ENCODE measurements at regions not wholly inside any gene's neighbourhood (a gene's known extent, or its start where the extent isn't known, plus 50 kb on each side); places are given as distances from the start of the nearest gene placed in this dataset.

DNA sequence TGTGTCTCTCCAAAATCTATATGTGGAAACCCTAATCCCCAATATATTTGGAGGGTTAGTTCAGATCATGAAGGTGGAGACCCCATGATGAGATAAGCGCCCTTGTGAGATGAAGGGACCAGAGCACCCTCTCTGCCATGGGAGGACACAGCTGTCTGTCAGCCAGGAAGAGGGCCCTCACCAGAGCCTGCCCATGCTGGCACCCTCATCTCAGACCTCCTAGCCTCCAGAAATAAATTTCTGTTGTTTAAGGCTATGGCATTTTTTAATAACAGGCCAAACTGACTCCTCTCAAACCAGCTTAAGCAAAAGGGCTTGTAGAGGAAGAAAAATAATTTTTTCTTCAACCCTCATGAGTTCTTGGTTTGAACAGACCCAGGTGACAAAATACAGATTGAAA, 79.2 kb upstream of the MAMDC2 start:
- Histone ChIP-seq H3K27ac (ENCODE audit: low read length) (no peak overlapping the region), H3K79me2 (ENCODE audit: insufficient read depth, low read length) (no peaks in the 10 kb centered on the region), H3K4me3 (ENCODE audit: low read depth in 1 of 2, low read length in 2 of 2) (no peak overlapping the region), H3K27me3 (ENCODE audit: insufficient read depth, low read length, poor library complexity) (no peaks in the 10 kb centered on the region), H3K36me3 (ENCODE audit: insufficient read depth, low read length) (no peaks in the 10 kb centered on the region), H3K4me2 (ENCODE audit: insufficient read depth, low read length) (no peak overlapping the region), H4K20me1 (ENCODE audit: insufficient read depth, low read length) (no peaks in the 10 kb centered on the region), H3K9me3 (ENCODE audit: insufficient read depth, low read length, severe bottlenecking) (no peaks in the 10 kb centered on the region), H3K4me1 (ENCODE audit: insufficient read depth, low read length) (no peaks in the 10 kb centered on the region), H3K9ac (ENCODE audit: low read depth, low read length) (no peak overlapping the region), H2AFZ (ENCODE audit: low read depth, low read length) (no peak overlapping the region)
- TF ChIP-seq, protein P1, sequence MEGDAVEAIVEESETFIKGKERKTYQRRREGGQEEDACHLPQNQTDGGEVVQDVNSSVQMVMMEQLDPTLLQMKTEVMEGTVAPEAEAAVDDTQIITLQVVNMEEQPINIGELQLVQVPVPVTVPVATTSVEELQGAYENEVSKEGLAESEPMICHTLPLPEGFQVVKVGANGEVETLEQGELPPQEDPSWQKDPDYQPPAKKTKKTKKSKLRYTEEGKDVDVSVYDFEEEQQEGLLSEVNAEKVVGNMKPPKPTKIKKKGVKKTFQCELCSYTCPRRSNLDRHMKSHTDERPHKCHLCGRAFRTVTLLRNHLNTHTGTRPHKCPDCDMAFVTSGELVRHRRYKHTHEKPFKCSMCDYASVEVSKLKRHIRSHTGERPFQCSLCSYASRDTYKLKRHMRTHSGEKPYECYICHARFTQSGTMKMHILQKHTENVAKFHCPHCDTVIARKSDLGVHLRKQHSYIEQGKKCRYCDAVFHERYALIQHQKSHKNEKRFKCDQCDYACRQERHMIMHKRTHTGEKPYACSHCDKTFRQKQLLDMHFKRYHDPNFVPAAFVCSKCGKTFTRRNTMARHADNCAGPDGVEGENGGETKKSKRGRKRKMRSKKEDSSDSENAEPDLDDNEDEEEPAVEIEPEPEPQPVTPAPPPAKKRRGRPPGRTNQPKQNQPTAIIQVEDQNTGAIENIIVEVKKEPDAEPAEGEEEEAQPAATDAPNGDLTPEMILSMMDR (IDR thresholded peaks at IDR 0.05; ENCODE audit: borderline replicate concordance, extremely low read depth, low read length, poor library complexity, severe bottlenecking) = no peak
- TF ChIP-seq EZH2 (IDR thresholded peaks at IDR 0.05; ENCODE audit: borderline replicate concordance, low read depth, low read length, severe bottlenecking) = no peak
- no peak for DNase-seq
- ATAC-seq (ENCODE audit: insufficient read depth, low read depth) = no peak

DNA sequence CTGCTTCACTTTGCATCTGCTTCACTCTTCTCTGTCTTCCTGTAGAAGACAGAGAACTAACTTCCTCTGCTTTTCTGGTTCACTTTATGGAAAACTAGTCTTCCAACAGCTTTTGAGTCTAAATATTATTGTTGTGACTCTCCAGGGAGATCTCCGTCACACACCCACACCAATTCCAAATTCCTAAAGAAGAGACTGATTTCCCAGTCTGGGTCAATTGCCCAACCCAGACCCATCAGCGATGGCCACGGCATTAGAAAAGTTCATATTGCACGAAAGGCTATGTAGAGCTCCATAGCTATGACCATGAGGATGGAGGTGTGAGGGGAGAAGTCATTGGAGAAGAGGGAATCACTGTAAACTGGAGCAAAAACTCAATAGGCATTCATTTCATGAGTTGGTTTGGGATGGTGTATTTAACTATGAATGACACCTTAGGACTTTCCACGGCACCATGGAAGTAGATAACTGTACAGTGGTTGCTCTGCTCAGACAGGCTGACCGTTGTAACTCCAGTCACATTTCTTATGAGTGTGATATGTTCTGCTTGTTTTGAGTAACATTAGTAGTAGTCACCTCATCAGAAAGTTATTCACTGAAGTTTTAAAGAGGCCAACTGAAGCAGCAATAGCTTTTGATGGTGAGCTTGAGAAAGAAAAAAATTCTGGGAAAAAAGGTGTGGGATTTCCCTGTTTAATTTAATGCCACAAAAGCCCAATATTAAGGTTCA, 78.1 kb upstream of the MAMDC2 start:
- Histone ChIP-seq H3K4me3 (ENCODE audit: low read depth in 1 of 2, low read length in 2 of 2) (no peak overlapping the region), H2AFZ (ENCODE audit: low read depth, low read length) (no peak overlapping the region), H3K79me2 (ENCODE audit: insufficient read depth, low read length) (no peaks in the 10 kb centered on the region), H3K9me3 (ENCODE audit: insufficient read depth, low read length, severe bottlenecking) (no peaks in the 10 kb centered on the region), H3K27me3 (ENCODE audit: insufficient read depth, low read length, poor library complexity) (no peaks in the 10 kb centered on the region), H3K4me2 (ENCODE audit: insufficient read depth, low read length) (no peak overlapping the region), H3K27ac (ENCODE audit: low read length) (no peak overlapping the region), H3K9ac (ENCODE audit: low read depth, low read length) (no peak overlapping the region), H4K20me1 (ENCODE audit: insufficient read depth, low read length) (no peaks in the 10 kb centered on the region), H3K36me3 (ENCODE audit: insufficient read depth, low read length) (no peaks in the 10 kb centered on the region), H3K4me1 (ENCODE audit: insufficient read depth, low read length) (no peaks in the 10 kb centered on the region)
- TF ChIP-seq EZH2 (IDR thresholded peaks at IDR 0.05; ENCODE audit: borderline replicate concordance, low read depth, low read length, severe bottlenecking) = no peak
- TF ChIP-seq, protein P1 (IDR thresholded peaks at IDR 0.05; ENCODE audit: borderline replicate concordance, extremely low read depth, low read length, poor library complexity, severe bottlenecking) = no peak
- DNase-seq (no peak), ATAC-seq (ENCODE audit: insufficient read depth, low read depth) (no peak)

DNA sequence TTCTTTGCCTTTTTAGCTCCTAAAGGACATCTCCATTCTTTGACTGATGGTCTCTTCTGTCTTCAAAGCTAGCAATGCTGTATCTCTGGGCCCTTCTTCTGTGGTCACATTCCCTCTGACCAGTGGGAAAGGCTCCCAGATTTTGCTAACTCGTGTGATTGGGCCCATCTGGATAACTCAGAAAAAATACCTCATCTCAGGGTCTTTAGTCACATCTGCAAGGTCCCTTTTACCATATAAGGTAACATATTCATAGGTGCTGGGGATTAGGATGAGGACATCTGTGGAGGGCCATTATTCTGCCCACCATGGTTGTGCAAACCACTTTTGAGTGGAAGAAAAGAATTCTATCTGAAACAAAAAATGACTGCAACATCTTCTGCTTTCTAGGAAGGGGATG, 76.3 kb upstream of the MAMDC2 start:
- Histone ChIP-seq H3K27ac (ENCODE audit: low read length) (no peak overlapping the region), H3K9me3 (ENCODE audit: insufficient read depth, low read length, severe bottlenecking) (no peaks in the 10 kb centered on the region), H3K79me2 (ENCODE audit: insufficient read depth, low read length) (no peaks in the 10 kb centered on the region), H4K20me1 (ENCODE audit: insufficient read depth, low read length) (no peaks in the 10 kb centered on the region), H2AFZ (ENCODE audit: low read depth, low read length) (no peak overlapping the region), H3K9ac (ENCODE audit: low read depth, low read length) (no peak overlapping the region), H3K4me3 (ENCODE audit: low read depth in 1 of 2, low read length in 2 of 2) (no peak overlapping the region), H3K4me1 (ENCODE audit: insufficient read depth, low read length) (no peaks in the 10 kb centered on the region), H3K36me3 (ENCODE audit: insufficient read depth, low read length) (no peaks in the 10 kb centered on the region), H3K4me2 (ENCODE audit: insufficient read depth, low read length) (no peak overlapping the region), H3K27me3 (ENCODE audit: insufficient read depth, low read length, poor library complexity) (no peaks in the 10 kb centered on the region)
- ATAC-seq (ENCODE audit: insufficient read depth, low read depth) (no peak), DNase-seq (no peak)
- no peak for TF ChIP-seq EZH2 (IDR thresholded peaks at IDR 0.05; ENCODE audit: borderline replicate concordance, low read depth, low read length, severe bottlenecking)
- TF ChIP-seq, protein P1 (IDR thresholded peaks at IDR 0.05; ENCODE audit: borderline replicate concordance, extremely low read depth, low read length, poor library complexity, severe bottlenecking) = no peak
